OCI-LY1 (cell line): ENCODE measurements at regions not wholly inside any gene's neighbourhood (a gene's known extent, or its start where the extent isn't known, plus 50 kb on each side); places are given as distances from the start of the nearest gene placed in this dataset.

Experiments used
- H2AFZ ChIP-seq: fragments of 200-600 bp; sonication (generic), shearing (Covaris generic); 2 replicates; pipeline ENCODE4 v1.6.0; 2014; ENCODE audit warnings: antibody characterized with exemption, mild to moderate bottlenecking, low read length
- H3F3A ChIP-seq: fragments of 200-600 bp; sonication (generic), shearing (Covaris generic); 2 replicates; pipeline ENCODE4 v1.6.0; 2014; ENCODE audit warnings: mild to moderate bottlenecking, antibody characterized with exemption, low read length, moderate library complexity; ENCODE audit not compliant: insufficient read depth
- H3K27ac ChIP-seq: fragments of 200-600 bp; sonication (generic); 2 replicates; pipeline ENCODE4 v1.5.1; 2014; ENCODE audit warnings: low read length, mixed run types, mild to moderate bottlenecking, low read depth; ENCODE audit not compliant: poor library complexity, severe bottlenecking
- H3K27me3 ChIP-seq: fragments of 200-600 bp; sonication (generic); 2 replicates; pipeline ENCODE4 v1.6.0; 2014; ENCODE audit warnings: antibody characterized with exemption, mild to moderate bottlenecking, low read length, moderate library complexity; ENCODE audit not compliant: insufficient read depth
- H3K36me3 ChIP-seq: fragments of 200-600 bp; sonication (generic); 2 replicates; pipeline ENCODE4 v1.6.1; 2014; ENCODE audit warnings: mild to moderate bottlenecking, antibody characterized with exemption, low read length, moderate library complexity, mixed read lengths; ENCODE audit not compliant: insufficient read depth
- H3K4me1 ChIP-seq: fragments of 200-600 bp; sonication (generic); 2 replicates; pipeline ENCODE4 v1.5.1; 2014; ENCODE audit warnings: mild to moderate bottlenecking, low read length, moderate library complexity; ENCODE audit not compliant: insufficient read depth, severe bottlenecking
- H3K4me2 ChIP-seq: fragments of 200-600 bp; sonication (generic), shearing (Covaris generic); 2 replicates; pipeline ENCODE4 v1.6.1; 2014; ENCODE audit warnings: low read length
- H3K4me3 ChIP-seq: fragments of 200-600 bp; sonication (generic); 2 replicates; pipeline ENCODE4 v1.5.1; 2014; ENCODE audit warnings: low read length, low read depth, mild to moderate bottlenecking, mixed read lengths; ENCODE audit not compliant: poor library complexity, severe bottlenecking
- H3K79me2 ChIP-seq: fragments of 200-600 bp; shearing (Covaris generic); 2 replicates; pipeline ENCODE4 v1.6.1; 2016; ENCODE audit warnings: mixed run types, low read length, mixed read lengths; ENCODE audit not compliant: insufficient read depth
- H3K9ac ChIP-seq: fragments of 200-600 bp; sonication (generic), shearing (Covaris generic); 2 replicates; pipeline ENCODE4 v1.6.1; 2014; ENCODE audit warnings: mild to moderate bottlenecking, low read length, mixed read lengths
- H3K9me2 ChIP-seq: fragments of 200-600 bp; sonication (generic), shearing (Covaris generic); 2 replicates; pipeline ENCODE4 v1.6.1; 2014; ENCODE audit warnings: low read depth, mild to moderate bottlenecking, low read length, mixed read lengths
- H3K9me3 ChIP-seq: fragments of 200-600 bp; shearing (Covaris generic); 2 replicates; pipeline ENCODE4 v1.6.1; 2014; ENCODE audit warnings: low read length, mixed read lengths
- H4K20me1 ChIP-seq: fragments of 200-600 bp; sonication (generic), shearing (Covaris generic); 2 replicates; pipeline ENCODE4 v1.6.0; 2016; ENCODE audit warnings: mild to moderate bottlenecking, low read length; ENCODE audit not compliant: insufficient read depth
- CTCF ChIP-seq: fragments of 200-600 bp; sonication (generic), shearing (Covaris generic); IDR thresholded peaks from 2 replicates; pipeline ENCODE4 v1.5.1; 2017; ENCODE audit warnings: mild to moderate bottlenecking, antibody characterized with exemption, low read length, moderate library complexity, mixed read lengths
- EZH2 ChIP-seq: fragments of 200-600 bp; sonication (generic), shearing (Covaris generic); IDR thresholded peaks from 2 replicates; pipeline ENCODE4 v1.8.0; 2017; ENCODE audit warnings: borderline replicate concordance, mixed run types, mild to moderate bottlenecking, antibody characterized with exemption, low read length, moderate library complexity, mixed read lengths

- H3K4me1 ChIP-seq: no peaks in the 10 kb centered on the region
Measured at GRCh38 chr4:126532527-126532926, 1100.2 kb upstream of the INTU start.

GRCh38 chr4:126533146-126533805 is 1099.5 kb upstream of the INTU start:
- Histone ChIP-seq H3F3A (no peaks in the 10 kb centered on the region), H3K4me1 (no peaks in the 10 kb centered on the region), H3K36me3 (no peaks in the 10 kb centered on the region), H3K4me3 (no peak overlapping the region), H3K27ac (no peak overlapping the region), H3K79me2 (no peaks in the 10 kb centered on the region), H3K9me3 (no peaks in the 10 kb centered on the region), H3K4me2 (no peak overlapping the region), H3K9me2 (no peaks in the 10 kb centered on the region), H3K27me3 (no peaks in the 10 kb centered on the region), H4K20me1 (no peaks in the 10 kb centered on the region), H3K9ac (no peak overlapping the region), H2AFZ (no peak overlapping the region)
- TF ChIP-seq EZH2 (no peak), CTCF (no peak)

More at GRCh38 chr4:126532527-126532926, 1100.2 kb upstream of the INTU start:
- Histone ChIP-seq H3K9ac (no peak overlapping the region), H3K27me3 (no peaks in the 10 kb centered on the region), H3K79me2 (no peaks in the 10 kb centered on the region), H3K4me2 (no peak overlapping the region), H3K9me2 (no peaks in the 10 kb centered on the region), H3K9me3 (no peaks in the 10 kb centered on the region), H3K36me3 (no peaks in the 10 kb centered on the region), H2AFZ (no peak overlapping the region), H3F3A (no peaks in the 10 kb centered on the region), H3K4me3 (no peak overlapping the region), H4K20me1 (no peaks in the 10 kb centered on the region), H3K27ac (no peak overlapping the region)
- TF ChIP-seq CTCF: no peak
- no peak for TF ChIP-seq EZH2

DNA sequence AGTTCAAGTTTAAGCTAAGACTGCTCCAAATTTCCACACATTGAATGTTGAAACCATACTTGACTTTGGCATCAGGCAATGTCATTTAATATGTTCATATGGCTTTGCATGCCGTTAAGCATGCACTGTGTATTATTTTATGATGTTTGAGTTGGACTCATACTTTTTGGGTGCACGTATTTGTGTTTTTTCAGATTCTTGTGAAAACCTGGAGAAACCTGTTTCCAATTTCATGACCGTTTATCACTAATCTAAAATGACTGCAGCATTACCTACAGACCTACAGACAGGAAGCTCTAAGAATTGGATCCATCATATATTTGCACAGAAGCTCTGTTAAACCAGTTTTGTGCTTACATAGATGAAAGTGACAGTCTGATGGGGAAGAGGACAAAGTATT is 1093.0 kb upstream of the INTU start:
- Histone ChIP-seq H3K9ac (no peak overlapping the region), H3K27me3 (no peaks in the 10 kb centered on the region), H2AFZ (no peak overlapping the region), H3K27ac (no peak overlapping the region), H3K79me2 (no peaks in the 10 kb centered on the region), H3K9me2 (no peaks in the 10 kb centered on the region), H3K9me3 (no peaks in the 10 kb centered on the region), H4K20me1 (no peaks in the 10 kb centered on the region), H3K36me3 (no peaks in the 10 kb centered on the region), H3K4me1 (no peaks in the 10 kb centered on the region), H3F3A (no peaks in the 10 kb centered on the region), H3K4me2 (no peak overlapping the region), H3K4me3 (no peak overlapping the region)
- TF ChIP-seq CTCF: no peak
- TF ChIP-seq EZH2: no peak
